ENCODE measurements at regions not wholly inside any gene's neighbourhood (a gene's known extent, or its start where the extent isn't known, plus 50 kb on each side); places are given as distances from the start of the nearest gene placed in this dataset.

DNA sequence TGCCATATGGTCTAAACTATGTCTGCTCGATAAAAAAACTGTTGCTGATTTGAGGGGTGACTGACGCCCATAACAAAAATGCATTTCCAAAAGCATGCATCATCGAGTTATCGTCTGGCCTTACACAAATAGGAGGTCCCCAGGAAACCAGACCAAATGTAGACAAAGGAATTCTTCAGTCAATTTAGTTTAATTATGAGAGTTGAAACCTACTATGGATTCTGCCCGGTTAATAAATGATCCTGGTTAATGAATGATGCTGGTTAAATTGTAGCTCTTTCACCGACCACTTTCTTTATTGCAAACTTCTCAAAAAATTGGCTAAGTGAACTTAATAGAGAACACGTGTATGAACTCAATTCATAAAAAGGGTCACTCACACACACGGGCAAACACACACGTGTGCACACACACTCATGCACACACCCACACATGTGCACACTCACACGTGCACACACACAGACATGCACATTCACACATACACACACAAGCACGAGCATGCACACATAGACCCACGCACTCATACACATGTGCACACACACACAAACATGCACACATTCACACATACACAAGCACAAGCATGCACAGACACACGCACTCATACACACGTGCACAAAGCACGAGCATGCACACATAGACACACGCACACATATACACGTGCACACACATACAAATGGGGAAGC is 59.0 kb upstream of the SALL3 start:
- H3K36me3 ChIP-seq (ENCODE audit: control insufficient read depth in 2 of 2, insufficient read depth in 2 of 2, low read length in 1 of 2) = no peaks in the 10 kb centered on the region
- no peak for DNase-seq (ENCODE audit: low read depth in 6 of 9, low spot score in 9 of 9)
- H3K27ac ChIP-seq (ENCODE audit: low read depth in 1 of 2, low read length in 1 of 2) = no peak overlapping the region
- H3K4me1 ChIP-seq (ENCODE audit: control insufficient read depth in 2 of 2, insufficient read depth in 2 of 2, low read length in 2 of 2) = no peaks in the 10 kb centered on the region
- no peaks in the 10 kb centered on the region for H3K27me3 ChIP-seq (ENCODE audit: control insufficient read depth in 2 of 2, insufficient read depth in 1 of 2, low read length in 1 of 2)
- peaks cover 0 to 2% of the 10 kb centered on the region in 2 donors for H3K9me3 ChIP-seq (ENCODE audit: control insufficient read depth in 2 of 2, insufficient read depth in 1 of 2, low read length in 1 of 2)
- no peak overlapping the region for H3K4me3 ChIP-seq (ENCODE audit: low read length in 2 of 2)
- 95% methylated on average over 17 of the region's 17 CpGs for WGBS

DNA sequence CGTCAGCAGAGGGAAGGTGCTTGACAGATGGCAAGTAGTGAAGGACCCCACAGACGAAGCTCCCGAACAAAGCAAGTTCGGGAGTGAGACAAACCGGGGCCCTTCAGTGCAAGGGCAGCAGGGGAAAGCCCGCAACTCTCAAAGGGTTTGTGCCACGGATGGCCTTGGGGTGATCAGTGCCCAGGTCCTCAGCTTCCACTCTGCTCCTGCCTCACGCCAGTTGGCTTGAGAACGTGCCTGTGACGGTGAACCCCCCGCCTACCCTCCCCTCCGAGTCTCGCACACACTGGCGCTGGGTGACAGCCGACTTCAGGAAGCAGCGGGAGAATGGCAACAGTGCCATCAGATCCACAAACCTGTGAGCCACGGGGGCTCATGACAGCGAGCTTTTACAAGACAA is 56.8 kb upstream of the SALL3 start:
- H3K4me1 ChIP-seq (ENCODE audit: control insufficient read depth in 2 of 2, insufficient read depth in 2 of 2, low read length in 2 of 2) = no peaks in the 10 kb centered on the region
- H3K27me3 ChIP-seq (ENCODE audit: control insufficient read depth in 2 of 2, insufficient read depth in 1 of 2, low read length in 1 of 2) = no peaks in the 10 kb centered on the region
- H3K4me3 ChIP-seq (ENCODE audit: low read length in 2 of 2) = no peak overlapping the region
- peaks cover 2 to 3% of the 10 kb centered on the region in 2 donors for H3K9me3 ChIP-seq (ENCODE audit: control insufficient read depth in 2 of 2, insufficient read depth in 1 of 2, low read length in 1 of 2)
- 92% methylated on average over 18 of the region's 18 CpGs for WGBS
- no peak for DNase-seq (ENCODE audit: low read depth in 6 of 9, low spot score in 9 of 9)
- H3K36me3 ChIP-seq (ENCODE audit: control insufficient read depth in 2 of 2, insufficient read depth in 2 of 2, low read length in 1 of 2) = no peaks in the 10 kb centered on the region
- H3K27ac ChIP-seq (ENCODE audit: low read depth in 1 of 2, low read length in 1 of 2) = no peak overlapping the region

DNA sequence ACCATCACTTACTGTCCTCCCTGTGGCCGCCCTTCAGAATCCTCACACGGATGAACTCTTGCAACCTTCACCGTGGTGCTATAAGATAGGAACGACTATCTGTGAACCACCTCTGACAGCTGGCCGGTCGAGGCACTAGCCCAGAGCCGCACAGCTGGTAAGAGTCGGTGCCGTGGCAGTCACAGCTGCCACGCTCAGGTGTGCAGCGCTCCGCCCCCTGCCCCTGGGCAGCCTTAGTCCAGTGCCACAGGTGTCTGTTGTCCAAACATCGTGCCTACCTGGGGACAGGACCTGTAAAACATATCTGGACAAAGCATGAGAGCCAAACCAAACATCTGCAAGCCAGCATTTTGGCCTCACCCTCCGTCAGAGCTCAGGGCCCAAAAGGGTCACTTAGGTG is 55.3 kb upstream of the SALL3 start:
- WGBS = 95% methylated on average over 14 of the region's 14 CpGs
- Histone ChIP-seq H3K4me3 (ENCODE audit: low read length in 2 of 2) (no peak overlapping the region), H3K36me3 (ENCODE audit: control insufficient read depth in 2 of 2, insufficient read depth in 2 of 2, low read length in 1 of 2) (no peaks in the 10 kb centered on the region), H3K4me1 (ENCODE audit: control insufficient read depth in 2 of 2, insufficient read depth in 2 of 2, low read length in 2 of 2) (no peaks in the 10 kb centered on the region), H3K9me3 (ENCODE audit: control insufficient read depth in 2 of 2, insufficient read depth in 1 of 2, low read length in 1 of 2) (peaks cover 2 to 3% of the 10 kb centered on the region in 2 donors), H3K27me3 (ENCODE audit: control insufficient read depth in 2 of 2, insufficient read depth in 1 of 2, low read length in 1 of 2) (no peaks in the 10 kb centered on the region), H3K27ac (ENCODE audit: low read depth in 1 of 2, low read length in 1 of 2) (no peak overlapping the region)
- DNase-seq (ENCODE audit: low read depth in 6 of 9, low spot score in 9 of 9) = no peak

DNA sequence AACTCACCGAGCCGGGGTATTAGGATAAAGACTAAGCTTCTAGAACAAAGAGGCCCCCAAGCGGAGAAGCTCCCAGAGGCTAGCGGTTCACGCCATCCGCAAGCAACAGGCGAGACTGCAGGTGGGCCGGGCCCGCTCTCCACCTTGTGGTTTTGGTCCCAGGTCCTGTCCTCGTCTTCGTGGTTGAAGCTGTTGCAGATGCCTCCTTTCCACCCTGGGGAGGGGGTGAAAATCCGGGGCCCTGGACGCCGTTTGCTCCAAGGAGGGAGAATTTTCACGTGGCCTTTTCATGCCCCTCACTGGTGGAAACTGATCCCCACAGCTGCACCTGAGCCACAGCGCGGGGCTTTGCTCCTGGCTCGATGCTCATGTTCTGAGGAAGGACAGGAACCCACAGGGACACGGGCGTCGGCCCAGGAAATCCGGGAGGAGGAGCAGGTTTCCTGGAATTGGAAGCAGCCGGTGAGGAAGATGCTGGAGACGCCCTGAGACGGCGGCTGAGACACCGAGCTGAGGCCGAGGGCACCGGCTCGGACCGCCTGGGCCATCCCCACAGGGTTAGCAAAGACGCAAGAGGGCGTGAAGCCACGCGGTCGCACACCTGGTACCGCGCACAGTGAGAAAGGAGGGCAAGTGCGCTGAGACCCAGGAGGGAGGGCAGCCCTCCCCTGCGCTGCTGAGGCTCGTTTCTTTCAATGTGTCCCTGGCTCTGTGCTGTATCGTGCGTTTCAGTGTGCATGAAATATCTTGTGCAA is 54.7 kb upstream of the SALL3 start:
- Histone ChIP-seq H3K4me3 (ENCODE audit: low read length in 2 of 2) (no peak overlapping the region), H3K27me3 (ENCODE audit: control insufficient read depth in 2 of 2, insufficient read depth in 1 of 2, low read length in 1 of 2) (no peaks in the 10 kb centered on the region), H3K9me3 (ENCODE audit: control insufficient read depth in 2 of 2, insufficient read depth in 1 of 2, low read length in 1 of 2) (peaks cover 2 to 3% of the 10 kb centered on the region in 2 donors), H3K36me3 (ENCODE audit: control insufficient read depth in 2 of 2, insufficient read depth in 2 of 2, low read length in 1 of 2) (no peaks in the 10 kb centered on the region), H3K27ac (ENCODE audit: low read depth in 1 of 2, low read length in 1 of 2) (no peak overlapping the region), H3K4me1 (ENCODE audit: control insufficient read depth in 2 of 2, insufficient read depth in 2 of 2, low read length in 2 of 2) (no peaks in the 10 kb centered on the region)
- WGBS = 93% methylated on average over 43 of the region's 43 CpGs
- no peak for DNase-seq (ENCODE audit: low read depth in 6 of 9, low spot score in 9 of 9)

DNA sequence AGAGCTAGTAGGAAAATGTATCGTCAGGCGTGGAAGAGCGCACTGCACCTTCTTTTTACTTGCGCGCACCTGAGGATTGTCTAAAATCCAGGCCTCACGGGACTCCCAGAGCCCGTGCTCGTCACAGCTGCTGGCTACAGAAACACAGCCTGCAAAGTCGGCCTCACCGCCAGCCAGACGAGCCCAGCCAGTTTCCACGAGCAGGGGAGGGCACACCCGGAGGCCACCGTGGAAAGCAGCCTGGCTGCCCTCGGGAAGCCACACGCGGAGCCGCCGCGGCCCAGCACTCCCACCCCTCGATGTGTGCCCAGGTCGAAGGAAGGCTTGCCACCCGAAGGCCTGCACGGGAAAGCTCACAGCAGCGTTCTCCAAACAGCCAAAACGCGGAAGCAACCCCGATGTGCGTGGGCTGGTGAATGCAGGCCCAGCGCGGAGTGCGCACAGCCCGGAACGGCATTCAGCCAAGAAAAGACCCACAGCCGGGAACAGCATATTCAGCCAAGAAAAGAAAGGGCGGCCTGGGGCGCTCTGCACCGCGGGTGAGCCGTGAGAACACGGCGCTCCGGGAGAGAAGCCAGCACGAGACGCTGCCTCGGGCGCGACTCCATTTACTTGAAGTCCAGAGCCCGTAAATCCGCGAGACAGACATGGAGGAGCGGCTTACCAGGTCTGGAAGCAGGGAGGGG is 53.9 kb upstream of the SALL3 start:
- H3K27ac ChIP-seq (ENCODE audit: low read depth in 1 of 2, low read length in 1 of 2) = no peak overlapping the region
- H3K36me3 ChIP-seq (ENCODE audit: control insufficient read depth in 2 of 2, insufficient read depth in 2 of 2, low read length in 1 of 2) = no peaks in the 10 kb centered on the region
- DNase-seq (ENCODE audit: low read depth in 6 of 9, low spot score in 9 of 9) = no peak
- no peaks in the 10 kb centered on the region for H3K27me3 ChIP-seq (ENCODE audit: control insufficient read depth in 2 of 2, insufficient read depth in 1 of 2, low read length in 1 of 2)
- WGBS = 97% methylated on average over 52 of the region's 52 CpGs
- H3K4me3 ChIP-seq (ENCODE audit: low read length in 2 of 2) = no peak overlapping the region
- no peaks in the 10 kb centered on the region for H3K4me1 ChIP-seq (ENCODE audit: control insufficient read depth in 2 of 2, insufficient read depth in 2 of 2, low read length in 2 of 2)
- H3K9me3 ChIP-seq (ENCODE audit: control insufficient read depth in 2 of 2, insufficient read depth in 1 of 2, low read length in 1 of 2) = peaks cover 2 to 3% of the 10 kb centered on the region in 2 donors

DNA sequence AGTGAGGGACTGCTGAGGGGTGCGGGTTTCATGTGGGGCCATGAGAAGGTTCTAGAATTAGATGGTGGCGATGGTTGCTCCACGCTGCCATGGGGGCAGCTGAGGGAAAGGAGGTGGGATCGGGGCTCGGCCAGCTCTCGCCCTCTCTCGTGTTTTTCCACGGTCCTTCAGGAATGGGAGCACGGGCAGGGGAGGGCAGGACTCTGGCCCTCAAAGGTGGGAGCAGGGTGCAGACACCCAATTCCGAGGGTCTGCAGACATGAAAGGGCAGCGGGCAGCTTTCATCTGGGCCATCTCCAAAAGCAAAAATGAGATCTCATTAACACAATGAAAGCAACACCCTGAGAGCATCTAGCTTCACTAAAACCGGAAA is 53.4 kb upstream of the SALL3 start:
- H3K27ac ChIP-seq (ENCODE audit: low read depth in 1 of 2, low read length in 1 of 2) = no peak overlapping the region
- H3K36me3 ChIP-seq (ENCODE audit: control insufficient read depth in 2 of 2, insufficient read depth in 2 of 2, low read length in 1 of 2) = no peaks in the 10 kb centered on the region
- H3K9me3 ChIP-seq (ENCODE audit: control insufficient read depth in 2 of 2, insufficient read depth in 1 of 2, low read length in 1 of 2) = peaks cover 0 to 3% of the 10 kb centered on the region in 2 donors
- H3K4me3 ChIP-seq (ENCODE audit: low read length in 2 of 2) = no peak overlapping the region
- WGBS = 95% methylated on average over 12 of the region's 12 CpGs
- H3K27me3 ChIP-seq (ENCODE audit: control insufficient read depth in 2 of 2, insufficient read depth in 1 of 2, low read length in 1 of 2) = no peaks in the 10 kb centered on the region
- H3K4me1 ChIP-seq (ENCODE audit: control insufficient read depth in 2 of 2, insufficient read depth in 2 of 2, low read length in 2 of 2) = no peaks in the 10 kb centered on the region
- no peak for DNase-seq (ENCODE audit: low read depth in 6 of 9, low spot score in 9 of 9)

DNA sequence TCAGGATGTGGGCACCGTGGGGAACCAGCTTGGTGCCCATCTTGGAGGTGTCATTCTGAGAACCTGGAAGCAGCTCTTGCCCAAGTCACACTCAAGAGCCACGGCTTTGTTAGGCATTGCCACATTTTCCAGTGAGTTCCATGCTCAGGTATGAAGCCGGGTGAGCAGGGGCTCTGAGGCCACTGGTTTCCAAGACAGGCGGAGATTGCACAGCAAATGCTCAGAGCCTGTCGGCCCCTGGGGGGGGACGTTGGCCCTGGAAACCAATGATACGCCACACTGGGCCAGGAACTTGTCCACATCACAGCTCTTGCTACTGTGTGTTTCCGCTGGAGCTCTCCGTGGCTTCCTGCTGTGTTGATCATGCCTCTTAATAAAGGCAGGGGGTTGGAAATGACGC is 52.5 kb upstream of the SALL3 start:
- H3K9me3 ChIP-seq (ENCODE audit: control insufficient read depth in 2 of 2, insufficient read depth in 1 of 2, low read length in 1 of 2) = peaks cover 0 to 3% of the 10 kb centered on the region in 2 donors
- WGBS = 76% methylated on average over 10 of the region's 10 CpGs
- H3K36me3 ChIP-seq (ENCODE audit: control insufficient read depth in 2 of 2, insufficient read depth in 2 of 2, low read length in 1 of 2) = no peaks in the 10 kb centered on the region
- no peak overlapping the region for H3K4me3 ChIP-seq (ENCODE audit: low read length in 2 of 2)
- no peaks in the 10 kb centered on the region for H3K27me3 ChIP-seq (ENCODE audit: control insufficient read depth in 2 of 2, insufficient read depth in 1 of 2, low read length in 1 of 2)
- no peak for DNase-seq (ENCODE audit: low read depth in 6 of 9, low spot score in 9 of 9)
- H3K27ac ChIP-seq (ENCODE audit: low read depth in 1 of 2, low read length in 1 of 2) = no peak overlapping the region
- no peaks in the 10 kb centered on the region for H3K4me1 ChIP-seq (ENCODE audit: control insufficient read depth in 2 of 2, insufficient read depth in 2 of 2, low read length in 2 of 2)

DNA sequence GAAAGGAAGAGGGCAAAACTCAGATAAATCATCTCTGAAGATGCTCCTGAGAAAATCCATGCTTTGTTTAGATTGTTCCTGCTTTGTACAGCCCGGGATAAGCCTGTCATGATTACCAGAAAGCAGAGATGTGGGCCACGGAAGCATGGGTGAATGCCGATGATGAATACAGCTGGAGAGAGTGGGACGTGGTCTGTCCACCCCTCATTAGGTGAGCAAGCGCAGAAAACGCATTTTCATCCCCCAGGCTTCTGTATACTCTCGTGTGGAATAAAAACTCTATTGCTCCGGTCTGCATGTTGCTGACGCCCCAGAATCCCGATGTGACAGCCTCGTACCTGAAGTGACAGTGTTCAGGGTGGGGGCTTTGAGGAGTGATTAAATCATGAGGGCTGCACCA is 52.0 kb upstream of the SALL3 start:
- Histone ChIP-seq H3K36me3 (ENCODE audit: control insufficient read depth in 2 of 2, insufficient read depth in 2 of 2, low read length in 1 of 2) (no peaks in the 10 kb centered on the region), H3K9me3 (ENCODE audit: control insufficient read depth in 2 of 2, insufficient read depth in 1 of 2, low read length in 1 of 2) (peaks cover 0 to 3% of the 10 kb centered on the region in 2 donors), H3K4me1 (ENCODE audit: control insufficient read depth in 2 of 2, insufficient read depth in 2 of 2, low read length in 2 of 2) (no peaks in the 10 kb centered on the region), H3K4me3 (ENCODE audit: low read length in 2 of 2) (no peak overlapping the region), H3K27ac (ENCODE audit: low read depth in 1 of 2, low read length in 1 of 2) (no peak overlapping the region), H3K27me3 (ENCODE audit: control insufficient read depth in 2 of 2, insufficient read depth in 1 of 2, low read length in 1 of 2) (no peaks in the 10 kb centered on the region)
- WGBS = 96% methylated on average over 11 of the region's 11 CpGs
- DNase-seq (ENCODE audit: low read depth in 6 of 9, low spot score in 9 of 9) = no peak

DNA sequence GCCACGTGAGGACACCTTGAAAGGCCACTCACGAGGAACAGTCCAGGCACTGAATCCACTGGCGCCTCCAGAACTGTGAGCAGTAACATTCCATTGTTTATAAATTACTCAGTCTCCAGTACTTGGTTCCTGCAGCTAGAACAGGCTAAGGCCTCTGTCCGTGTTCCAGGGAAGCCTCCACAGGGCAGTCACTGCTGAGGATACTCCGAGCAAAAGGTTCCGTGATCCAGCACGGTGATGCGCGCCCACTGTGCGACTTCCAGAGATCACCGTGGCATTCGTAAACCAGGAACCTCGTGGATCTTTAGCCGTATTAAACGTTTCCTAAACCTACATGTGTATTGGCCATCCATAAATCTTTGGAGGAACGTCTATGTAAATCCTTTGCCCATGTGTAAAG is 51.5 kb upstream of the SALL3 start:
- 95% methylated on average over 16 of the region's 16 CpGs for WGBS
- H3K9me3 ChIP-seq (ENCODE audit: control insufficient read depth in 2 of 2, insufficient read depth in 1 of 2, low read length in 1 of 2) = peaks cover 0 to 3% of the 10 kb centered on the region in 2 donors
- H3K27ac ChIP-seq (ENCODE audit: low read depth in 1 of 2, low read length in 1 of 2) = no peak overlapping the region
- H3K36me3 ChIP-seq (ENCODE audit: control insufficient read depth in 2 of 2, insufficient read depth in 2 of 2, low read length in 1 of 2) = no peaks in the 10 kb centered on the region
- no peak overlapping the region for H3K4me3 ChIP-seq (ENCODE audit: low read length in 2 of 2)
- no peaks in the 10 kb centered on the region for H3K4me1 ChIP-seq (ENCODE audit: control insufficient read depth in 2 of 2, insufficient read depth in 2 of 2, low read length in 2 of 2)
- H3K27me3 ChIP-seq (ENCODE audit: control insufficient read depth in 2 of 2, insufficient read depth in 1 of 2, low read length in 1 of 2) = no peaks in the 10 kb centered on the region
- no peak for DNase-seq (ENCODE audit: low read depth in 6 of 9, low spot score in 9 of 9)

Data from thymus (tissue), 11 donors.